ENCODE measurements at regions not wholly inside any gene's neighbourhood (a gene's known extent, or its start where the extent isn't known, plus 50 kb on each side); places are given as distances from the start of the nearest gene placed in this dataset.

GRCh38 chr16:87075319-87075860, 241.8 kb downstream of the C16orf95 start:
- no peak for DNase-seq

GRCh38 chr16:87076331-87076949, 240.8 kb downstream of the C16orf95 start:
- no peak for DNase-seq

DNA sequence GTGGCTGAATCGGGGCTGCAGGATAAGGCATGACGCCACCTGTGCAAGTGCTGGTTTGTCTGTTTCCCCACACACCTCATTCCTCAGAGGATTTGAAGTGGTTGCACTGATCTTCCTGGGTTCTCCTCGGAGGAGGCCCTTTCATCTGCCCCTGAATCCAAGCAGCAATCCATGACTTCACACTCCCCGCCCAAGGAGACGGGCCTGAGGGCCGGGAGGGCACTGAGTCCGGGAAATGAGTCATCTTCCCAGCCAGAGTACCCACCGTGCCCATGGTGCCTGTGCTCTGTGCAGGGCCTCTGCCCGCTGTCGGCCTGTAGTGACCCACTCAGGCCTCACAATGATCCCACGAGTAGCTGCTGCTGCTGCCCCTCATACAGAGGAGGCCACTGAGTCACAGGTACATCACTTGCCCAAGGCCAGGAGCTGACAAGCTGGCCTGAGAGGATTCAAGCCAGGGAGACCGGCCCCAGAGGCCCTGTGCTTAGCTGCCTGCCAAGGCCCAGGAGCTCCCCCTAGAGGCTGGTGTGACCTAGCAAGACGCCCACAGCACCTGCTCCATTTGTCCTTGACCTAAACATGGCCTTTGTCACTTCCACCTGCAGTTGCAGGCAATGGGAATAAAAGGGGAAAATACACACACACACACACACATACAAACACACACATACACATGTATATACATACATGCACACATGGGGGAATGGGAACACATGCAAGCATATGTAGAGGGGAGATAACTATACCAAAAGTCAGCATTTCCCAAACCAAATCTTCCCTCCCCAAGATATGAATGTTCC, 240.0 kb downstream of the C16orf95 start:
- peak in 1 of 14 donors; percentile 15 for DNase-seq

GRCh38 chr16:87077750-87078127, 239.5 kb downstream of the C16orf95 start:
- DNase-seq, result no peak

DNA sequence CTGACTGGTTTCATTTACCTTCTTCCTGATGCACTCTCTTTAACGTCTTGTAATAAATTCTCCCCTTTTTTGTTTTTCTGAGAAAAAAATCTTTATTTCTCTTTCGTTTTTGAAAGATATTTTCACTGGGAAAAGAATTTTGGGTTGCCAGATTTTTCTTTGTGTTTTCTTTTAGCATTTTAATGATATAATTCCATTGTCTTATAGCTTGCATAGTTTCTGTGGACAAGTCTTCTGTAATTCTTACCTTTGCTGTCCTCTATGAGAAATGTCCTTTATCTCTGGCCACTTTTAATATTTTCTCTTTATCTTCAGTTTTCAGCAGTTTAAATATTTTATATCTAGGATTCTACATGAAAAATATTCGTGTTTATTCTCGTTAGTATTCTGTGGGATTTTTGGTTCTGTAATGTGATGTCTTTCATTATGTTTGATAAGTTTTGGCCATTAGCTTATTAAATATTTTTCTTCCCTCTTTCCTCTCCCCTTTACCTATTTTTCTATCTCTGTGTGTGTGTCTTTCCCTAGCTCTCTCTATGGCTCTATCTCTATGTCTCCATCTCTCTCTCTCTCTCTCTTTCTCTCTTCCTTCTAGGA, 236.5 kb downstream of the C16orf95 start:
- DNase-seq, result no peak

GRCh38 chr16:87085441-87085840, 231.8 kb downstream of the C16orf95 start:
- DNase-seq, result peak in 1 of 14 donors; percentile 69

GRCh38 chr16:87086156-87086555, 231.0 kb downstream of the C16orf95 start:
- peak in 1 of 14 donors; percentile 30 for DNase-seq

DNA sequence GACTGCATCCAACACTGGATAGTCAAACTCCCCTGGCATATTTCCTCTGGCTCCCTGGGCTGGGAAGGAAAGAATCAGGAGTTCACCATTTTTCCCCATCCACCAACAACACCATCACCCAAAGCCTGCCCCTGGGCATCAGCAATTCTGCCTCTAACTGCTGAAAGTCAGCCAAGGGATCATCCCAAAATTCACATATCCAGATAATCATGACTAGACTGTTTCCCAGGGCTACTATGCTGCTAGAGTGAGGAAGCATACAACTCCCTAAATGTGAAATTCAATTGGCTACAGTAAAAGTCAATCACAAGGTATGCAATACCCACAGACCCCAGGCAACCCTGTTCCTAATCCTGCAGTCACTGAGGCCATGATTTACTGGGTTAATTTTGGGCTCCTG, 230.6 kb downstream of the C16orf95 start:
- DNase-seq, result no peak

GRCh38 chr16:87092958-87093357, 224.2 kb downstream of the C16orf95 start:
- DNase-seq, result no peak

- no peak for DNase-seq
Measured at GRCh38 chr16:87093804-87094555, 223.2 kb downstream of the C16orf95 start.

DNA sequence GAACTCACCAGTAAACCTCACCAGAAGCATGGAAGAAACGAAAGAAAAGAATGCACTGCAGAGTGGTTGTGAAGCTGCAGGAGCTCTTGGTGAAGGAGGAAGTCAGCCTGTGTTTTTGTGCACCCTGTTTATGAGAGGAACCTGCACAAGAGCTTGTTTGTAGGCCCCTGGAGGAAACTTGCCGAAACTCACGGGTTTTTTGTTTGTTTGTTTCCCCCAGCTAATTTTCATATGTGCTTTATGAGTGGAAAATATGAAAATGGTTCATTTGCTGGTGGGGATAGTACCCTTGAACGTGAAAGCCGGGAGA, 222.7 kb downstream of the C16orf95 start:
- no peak for DNase-seq

- no peak for DNase-seq
Measured at GRCh38 chr16:87095271-87095670, 221.9 kb downstream of the C16orf95 start.

DNA sequence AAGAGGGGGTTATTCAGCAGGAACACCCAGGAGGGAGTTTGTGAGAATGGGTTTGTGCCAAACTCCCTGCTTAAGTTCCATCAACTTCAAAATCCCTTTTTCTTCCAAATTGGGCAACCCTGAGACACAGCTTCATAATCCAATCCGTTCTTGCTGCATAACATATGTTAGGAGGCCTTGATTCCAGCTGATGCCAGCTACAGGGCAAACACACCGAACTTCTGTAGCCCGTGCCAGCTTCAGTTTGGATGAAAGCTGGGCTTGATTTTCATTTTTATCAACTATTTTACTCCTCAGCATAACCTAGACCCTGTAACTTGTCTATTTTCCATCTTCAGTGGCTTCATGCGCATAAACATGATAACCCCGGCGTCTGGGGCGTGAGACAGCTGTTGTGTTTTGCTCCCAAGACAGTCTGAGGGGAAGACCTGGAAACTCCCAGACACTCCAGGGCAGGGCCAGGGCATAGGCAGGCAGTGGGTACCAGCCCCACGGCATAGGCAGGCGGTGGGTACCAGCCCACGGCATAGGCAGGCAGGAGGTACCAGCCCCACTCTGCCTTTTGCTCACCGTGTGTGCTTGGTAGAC, 220.4 kb downstream of the C16orf95 start:
- no peak for DNase-seq

DNA sequence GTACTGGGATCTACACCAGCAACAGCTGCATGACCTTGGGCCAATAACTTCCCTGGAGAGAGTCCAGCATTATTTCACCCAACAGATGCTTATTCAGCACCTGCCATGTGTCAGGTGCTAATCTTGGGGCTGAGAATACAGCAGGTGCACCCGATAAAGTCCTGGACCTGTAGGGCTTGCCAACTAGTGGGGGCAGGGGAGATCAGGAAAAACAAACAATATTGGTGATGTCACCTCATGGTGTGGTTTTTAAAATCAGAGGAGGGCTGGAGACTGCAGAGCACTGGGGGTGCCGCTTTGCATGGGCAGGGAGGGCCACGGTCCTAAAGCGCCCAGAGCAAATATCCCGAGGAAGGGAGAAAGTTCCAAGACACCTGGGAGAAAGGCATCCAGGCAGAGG, 218.8 kb downstream of the C16orf95 start:
- DNase-seq, result no peak

DNA sequence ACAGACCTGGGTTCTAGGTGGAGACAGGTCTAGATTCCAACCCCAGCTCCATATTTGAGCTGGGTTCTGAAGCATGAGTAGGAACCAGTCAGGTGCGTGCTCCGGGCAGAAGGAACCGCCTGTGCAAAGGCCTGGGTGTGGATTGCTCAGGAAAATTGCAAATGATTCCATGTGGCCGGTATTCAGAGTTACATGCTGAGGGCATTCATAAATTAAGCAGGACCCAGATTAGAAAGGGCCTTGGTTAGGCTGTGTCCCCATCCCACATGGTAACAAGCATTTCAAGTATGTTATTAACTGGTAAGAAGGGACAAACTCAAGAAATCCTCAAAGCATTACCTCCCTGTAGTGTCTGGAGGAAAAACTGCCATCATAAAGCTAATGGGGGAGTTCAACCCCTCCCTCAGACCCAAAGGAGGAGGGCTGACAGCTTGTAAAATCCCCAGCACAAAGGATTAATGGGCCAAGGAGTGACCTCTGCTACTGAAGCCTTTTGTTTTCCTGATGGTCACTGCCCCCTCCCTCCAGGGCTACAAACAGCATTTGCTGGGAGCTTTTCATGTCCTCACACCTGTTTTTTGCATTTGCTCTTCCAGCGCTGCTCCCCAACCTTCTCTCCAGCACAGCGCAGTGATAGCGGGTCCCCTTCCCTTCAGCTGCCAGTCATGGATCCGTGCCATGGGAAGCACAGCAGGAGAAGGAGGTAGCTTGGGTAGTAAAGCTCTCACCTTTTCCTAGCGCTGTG, 218.0 kb downstream of the C16orf95 start:
- DNase-seq, result no peak

- no peak for DNase-seq
Measured at GRCh38 chr16:87100306-87101058, 216.7 kb downstream of the C16orf95 start.

- DNase-seq, result no peak
Measured at GRCh38 chr16:87101903-87102302, 215.3 kb downstream of the C16orf95 start.

GRCh38 chr16:87107201-87107600, 210.0 kb downstream of the C16orf95 start:
- DNase-seq, result no peak

GRCh38 chr16:87108278-87108677, 208.9 kb downstream of the C16orf95 start:
- DNase-seq, result no peak

DNA sequence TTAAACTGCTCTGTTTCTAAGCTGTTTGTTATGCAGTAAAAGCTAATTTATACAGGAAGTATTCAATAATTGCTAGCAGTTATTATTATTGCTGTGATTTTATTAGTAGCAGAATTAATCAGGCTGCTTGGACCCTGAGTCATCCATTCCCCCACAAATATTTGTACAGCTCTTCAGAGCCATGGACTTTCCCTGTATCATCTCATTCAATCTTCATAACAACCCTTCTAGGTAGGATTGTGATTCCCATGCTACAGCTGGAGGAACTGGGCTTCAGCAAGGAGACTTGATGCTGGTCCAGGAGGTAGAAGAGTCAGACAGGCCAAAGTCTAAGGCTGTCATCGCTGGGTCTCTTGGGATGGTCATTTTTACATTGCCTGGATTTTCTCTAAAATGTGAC, 208.3 kb downstream of the C16orf95 start:
- no peak for DNase-seq

- no peak for DNase-seq
Measured at GRCh38 chr16:87114832-87115231, 202.4 kb downstream of the C16orf95 start.
